ENCODE measurements at regions not wholly inside any gene's neighbourhood (a gene's known extent, or its start where the extent isn't known, plus 50 kb on each side); places are given as distances from the start of the nearest gene placed in this dataset.
"Not testable (repeated sequence)": the region's sequence is repeated elsewhere in the genome, so short reads cannot be mapped to it uniquely, and the experiment has no call there.

DNA sequence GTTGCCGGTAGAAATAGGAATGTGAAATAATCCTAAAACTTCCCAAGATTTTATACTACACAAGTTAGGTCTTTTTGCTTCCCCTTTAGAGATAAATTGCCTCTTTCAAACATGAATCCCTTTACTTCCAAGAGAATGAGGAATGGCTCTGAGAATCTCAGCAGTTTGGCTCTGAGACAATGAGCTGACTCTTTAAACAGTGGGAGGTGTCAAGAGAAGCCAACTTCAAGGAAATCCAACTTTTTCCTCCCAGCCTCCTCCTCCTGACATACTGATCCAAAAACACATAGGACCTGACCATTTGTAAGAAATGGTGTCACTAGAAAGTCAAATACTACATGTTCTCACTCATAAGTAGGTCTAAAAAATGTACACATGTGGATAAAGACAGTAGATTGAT lies 154.2 kb downstream of the ALDH8A1 start:
- WGBS, 2 donors (ENCODE audit: low coverage in 1 of 2) = 75 to 81% methylated on average over 1 of the region's 1 CpG
- Histone ChIP-seq H3K4me1 (no peaks in the 10 kb centered on the region), H3K4me3 (no peak overlapping the region), H3K27me3 (no peaks in the 10 kb centered on the region), H3K9me3 (peaks cover 7 to 14% of the 10 kb centered on the region in 2 donors), H3K36me3 (no peaks in the 10 kb centered on the region), H3K27ac (no peak overlapping the region)
- in situ Hi-C loops (cut with MboI; ENCODE audit: low pct_ligation_motif_present in 1 of 4, low pct_unique_long_range_greater_than_20kb in 1 of 4, low sequenced_read_pairs in 3 of 4) (no loop called here), intact Hi-C loops (cut with DNase I; ENCODE audit: low total_unique reads) (no loop called here)
- TF ChIP-seq, protein P1, sequence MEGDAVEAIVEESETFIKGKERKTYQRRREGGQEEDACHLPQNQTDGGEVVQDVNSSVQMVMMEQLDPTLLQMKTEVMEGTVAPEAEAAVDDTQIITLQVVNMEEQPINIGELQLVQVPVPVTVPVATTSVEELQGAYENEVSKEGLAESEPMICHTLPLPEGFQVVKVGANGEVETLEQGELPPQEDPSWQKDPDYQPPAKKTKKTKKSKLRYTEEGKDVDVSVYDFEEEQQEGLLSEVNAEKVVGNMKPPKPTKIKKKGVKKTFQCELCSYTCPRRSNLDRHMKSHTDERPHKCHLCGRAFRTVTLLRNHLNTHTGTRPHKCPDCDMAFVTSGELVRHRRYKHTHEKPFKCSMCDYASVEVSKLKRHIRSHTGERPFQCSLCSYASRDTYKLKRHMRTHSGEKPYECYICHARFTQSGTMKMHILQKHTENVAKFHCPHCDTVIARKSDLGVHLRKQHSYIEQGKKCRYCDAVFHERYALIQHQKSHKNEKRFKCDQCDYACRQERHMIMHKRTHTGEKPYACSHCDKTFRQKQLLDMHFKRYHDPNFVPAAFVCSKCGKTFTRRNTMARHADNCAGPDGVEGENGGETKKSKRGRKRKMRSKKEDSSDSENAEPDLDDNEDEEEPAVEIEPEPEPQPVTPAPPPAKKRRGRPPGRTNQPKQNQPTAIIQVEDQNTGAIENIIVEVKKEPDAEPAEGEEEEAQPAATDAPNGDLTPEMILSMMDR (IDR thresholded peaks at IDR 0.05) = no peak
- TF ChIP-seq POLR2AphosphoS5 (IDR thresholded peaks at IDR 0.05) = no peak
- no peak for TF ChIP-seq POLR2A (IDR thresholded peaks at IDR 0.05)
- no peak for TF ChIP-seq EP300 (IDR thresholded peaks at IDR 0.05; ENCODE audit: low read depth)
- DNase-seq = no peak

DNA sequence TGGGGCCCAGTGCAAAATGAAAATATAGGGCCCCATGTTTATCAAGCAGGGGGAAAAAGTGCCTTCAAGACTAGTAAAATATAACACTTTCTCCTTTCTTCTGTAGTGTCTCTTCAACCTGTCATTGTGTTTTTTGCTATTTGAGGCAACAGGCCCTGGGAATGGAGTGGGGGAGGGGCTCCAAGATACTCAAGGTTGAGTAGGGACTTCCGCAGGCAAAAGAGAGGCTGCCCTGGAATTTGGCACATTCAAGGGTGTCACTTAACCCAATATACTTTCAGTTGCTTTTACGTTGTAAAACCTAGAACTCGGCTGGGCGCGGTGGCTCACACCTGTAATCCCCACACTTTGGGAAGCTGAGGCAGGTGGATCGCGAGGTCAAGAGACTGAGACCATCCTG lies 154.9 kb downstream of the ALDH8A1 start:
- Histone ChIP-seq H3K27ac (no peak overlapping the region), H3K4me3 (no peak overlapping the region), H3K27me3 (no peaks in the 10 kb centered on the region), H3K4me1 (no peaks in the 10 kb centered on the region), H3K36me3 (no peaks in the 10 kb centered on the region), H3K9me3 (peaks cover 10 to 19% of the 10 kb centered on the region in 2 donors)
- in situ Hi-C loops (cut with MboI; ENCODE audit: low pct_ligation_motif_present in 1 of 4, low pct_unique_long_range_greater_than_20kb in 1 of 4, low sequenced_read_pairs in 3 of 4) (no loop called here), intact Hi-C loops (cut with DNase I; ENCODE audit: low total_unique reads) (no loop called here)
- DNase-seq = no peak
- TF ChIP-seq, protein P1 (IDR thresholded peaks at IDR 0.05) = no peak
- TF ChIP-seq EP300 (IDR thresholded peaks at IDR 0.05; ENCODE audit: low read depth) (no peak), POLR2AphosphoS5 (IDR thresholded peaks at IDR 0.05) (no peak), POLR2A (IDR thresholded peaks at IDR 0.05) (no peak)
- 89 to 98% methylated on average over 6 to 7 of the region's 7 CpGs for WGBS, 2 donors (ENCODE audit: low coverage in 1 of 2)

DNA sequence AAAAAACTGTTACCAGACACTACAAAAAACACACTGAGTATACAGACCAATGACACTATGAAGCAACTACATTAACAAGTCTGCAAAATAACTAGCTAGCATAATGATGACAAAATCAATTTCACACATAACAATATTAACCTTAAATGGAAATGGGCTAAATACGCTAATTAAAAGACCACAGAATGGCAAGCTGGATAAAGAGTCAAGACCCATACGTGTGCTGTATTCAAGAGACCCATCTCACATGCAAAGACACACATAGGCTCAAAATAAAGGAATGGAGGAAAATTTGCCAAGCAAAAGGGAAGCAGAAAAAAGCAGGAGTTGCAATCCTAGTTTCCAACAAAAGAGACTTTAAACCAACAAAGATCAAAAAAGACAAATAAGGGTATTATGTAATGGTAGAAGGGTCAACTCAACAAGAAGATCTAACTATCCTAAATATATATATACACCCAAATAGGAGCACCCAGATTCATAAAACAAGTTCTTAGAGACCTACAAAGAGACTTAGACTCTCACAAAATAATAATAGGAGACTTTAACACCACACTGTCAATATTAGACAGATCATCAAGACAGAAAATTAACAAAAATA lies 158.6 kb downstream of the ALDH8A1 start:
- in situ Hi-C loops (cut with MboI; ENCODE audit: low pct_ligation_motif_present in 1 of 4, low pct_unique_long_range_greater_than_20kb in 1 of 4, low sequenced_read_pairs in 3 of 4); intact Hi-C loops (cut with DNase I; ENCODE audit: low total_unique reads): not testable (repeated sequence)
- 90 to 97% methylated on average over 2 of the region's 2 CpGs for WGBS, 2 donors (ENCODE audit: low coverage in 1 of 2)

DNA sequence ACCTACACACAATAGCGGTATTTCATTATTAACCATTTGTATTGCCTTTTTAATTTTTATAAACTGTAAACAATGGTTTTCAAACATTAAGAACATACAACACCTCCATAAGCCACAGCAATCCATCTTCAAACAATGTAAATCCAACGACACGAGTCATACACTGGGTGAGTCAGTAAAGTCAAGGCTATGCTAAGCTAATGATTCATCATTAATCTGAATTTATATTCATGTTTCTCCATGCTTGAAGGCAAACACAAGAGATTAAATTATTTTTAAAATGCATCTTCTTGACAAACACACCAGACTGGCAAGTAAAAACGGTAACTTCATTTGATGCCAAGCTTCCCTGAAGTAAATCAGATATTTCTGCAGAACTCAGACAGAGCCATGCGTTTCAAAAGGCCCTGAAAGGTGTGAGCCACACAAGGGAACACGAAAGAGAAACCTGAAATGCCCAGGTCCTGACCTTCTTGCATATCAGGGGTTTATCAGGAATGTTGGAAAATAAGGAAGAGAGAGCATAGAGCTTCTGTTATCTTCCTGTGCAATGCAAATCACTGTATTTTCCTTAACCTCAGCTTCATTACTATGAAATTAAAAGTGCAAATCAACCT lies 162.5 kb downstream of the ALDH8A1 start:
- H3K9me3 ChIP-seq = peaks cover 10 to 15% of the 10 kb centered on the region in 2 donors
- no peaks in the 10 kb centered on the region for H3K36me3 ChIP-seq
- H3K27me3 ChIP-seq = no peaks in the 10 kb centered on the region
- in situ Hi-C loops (cut with MboI; ENCODE audit: low pct_ligation_motif_present in 1 of 4, low pct_unique_long_range_greater_than_20kb in 1 of 4, low sequenced_read_pairs in 3 of 4) = no loop called here
- H3K4me1 ChIP-seq = no peaks in the 10 kb centered on the region
- WGBS, 2 donors (ENCODE audit: low coverage in 1 of 2) = 69 to 85% methylated on average over 4 to 6 of the region's 6 CpGs
- no peak for TF ChIP-seq POLR2A (IDR thresholded peaks at IDR 0.05)
- no peak for TF ChIP-seq EP300 (IDR thresholded peaks at IDR 0.05; ENCODE audit: low read depth)
- TF ChIP-seq, protein P1 (IDR thresholded peaks at IDR 0.05) = no peak
- TF ChIP-seq POLR2AphosphoS5 (IDR thresholded peaks at IDR 0.05) = no peak
- DNase-seq = no peak
- H3K27ac ChIP-seq = no peak overlapping the region
- H3K4me3 ChIP-seq = no peak overlapping the region
- intact Hi-C loops (cut with DNase I; ENCODE audit: low total_unique reads) = no loop called here

More for the DNA sequence above, 158.6 kb downstream of the ALDH8A1 start:
- not testable (repeated sequence) for H3K36me3 ChIP-seq, H3K27me3 ChIP-seq, DNase-seq, H3K4me3 ChIP-seq, H3K4me1 ChIP-seq, H3K27ac ChIP-seq
- H3K9me3 ChIP-seq = peaks cover 10 to 19% of the 10 kb centered on the region in 2 donors

Measured in transverse colon (tissue), 4 donors.